GM23338 (cell line): ENCODE measurements at regions not wholly inside any gene's neighbourhood (a gene's known extent, or its start where the extent isn't known, plus 50 kb on each side); places are given as distances from the start of the nearest gene placed in this dataset.

Experiments used
- ATAC-seq: fragments of 200-7000 bp; cut with Tn5 transposase; 3 replicates; pipeline ENCODE4 v1.9.1; 2020
- DNase-seq: peaks from one replicate; pipeline ENCODE4 v3.0.0-alpha.2; 2015; ENCODE audit warnings: low spot score
- H2AFZ ChIP-seq: fragments of 200-600 bp; sonication (generic); 2 replicates; pipeline ENCODE4 v1.8.0; 2016; ENCODE audit warnings: antibody characterized with exemption, mild to moderate bottlenecking, moderate library complexity
- H3F3A ChIP-seq: fragments of 200-600 bp; sonication (generic); replicated peaks from 2 replicates; pipeline ENCODE4 v1.8.0; 2017; ENCODE audit warnings: antibody characterized with exemption, mixed run types, low read depth
- H3K27ac ChIP-seq: fragments of 200-600 bp; sonication (generic); 2 replicates; pipeline ENCODE4 v1.6.1; 2016; ENCODE audit warnings: low read depth
- H3K27me3 ChIP-seq: fragments of 200-600 bp; sonication (generic); 2 replicates; pipeline ENCODE4 v1.8.0; 2016; ENCODE audit warnings: mild to moderate bottlenecking, mixed run types, moderate library complexity; ENCODE audit not compliant: insufficient read depth
- H3K36me3 ChIP-seq: fragments of 200-600 bp; sonication (generic); 2 replicates; pipeline ENCODE4 v1.8.0; 2016; ENCODE audit warnings: mild to moderate bottlenecking; ENCODE audit not compliant: insufficient read depth
- H3K4me1 ChIP-seq: fragments of 200-600 bp; sonication (generic); 2 replicates; pipeline ENCODE4 v1.8.0; 2016; ENCODE audit warnings: mild to moderate bottlenecking, moderate library complexity; ENCODE audit not compliant: insufficient read depth
- H3K4me2 ChIP-seq: fragments of 200-600 bp; sonication (generic); 2 replicates; pipeline ENCODE4 v1.7.1; 2017; ENCODE audit warnings: mixed run types
- H3K4me3 ChIP-seq: fragments of 200-600 bp; sonication (generic); 2 replicates; pipeline ENCODE4 v1.6.1; 2016; ENCODE audit warnings: mixed run types
- H3K79me2 ChIP-seq: fragments of 200-600 bp; sonication (generic); replicated peaks from 2 replicates; pipeline ENCODE4 v1.8.0; 2017; ENCODE audit warnings: mild to moderate bottlenecking; ENCODE audit not compliant: insufficient read depth
- H3K9me2 ChIP-seq: fragments of 200-600 bp; sonication (generic); 2 replicates; pipeline ENCODE4 v1.8.0; 2017; ENCODE audit not compliant: insufficient read depth
- H4K20me1 ChIP-seq: fragments of 200-600 bp; sonication (generic); replicated peaks from 2 replicates; pipeline ENCODE4 v1.8.0; 2017; ENCODE audit warnings: mild to moderate bottlenecking; ENCODE audit not compliant: insufficient read depth
- H3K27ac Mint-ChIP-seq: 2 replicates; pipeline ENCODE4 v1.8.0; 2020; ENCODE audit warnings: inconsistent platforms, mild to moderate bottlenecking, moderate library complexity, mixed read lengths
- H3K27me3 Mint-ChIP-seq: 3 replicates; pipeline ENCODE4 v1.8.0; 2022; ENCODE audit warnings: low read depth, mild to moderate bottlenecking, moderate library complexity, mixed read lengths, inconsistent platforms; ENCODE audit not compliant: insufficient read depth, poor library complexity
- H3K36me3 Mint-ChIP-seq: 3 replicates; pipeline ENCODE4 v1.8.0; 2021; ENCODE audit warnings: low read depth, mild to moderate bottlenecking, inconsistent platforms, moderate library complexity, mixed read lengths
- H3K4me1 Mint-ChIP-seq: 3 replicates; pipeline ENCODE4 v1.8.0; 2020; ENCODE audit warnings: mild to moderate bottlenecking, inconsistent platforms, mixed read lengths
- H3K4me3 Mint-ChIP-seq: 3 replicates; pipeline ENCODE4 v1.8.0; 2021; ENCODE audit warnings: moderate library complexity, mild to moderate bottlenecking, inconsistent platforms, mixed read lengths
- H3K9me3 Mint-ChIP-seq: 3 replicates; pipeline ENCODE4 v1.8.0; 2020; ENCODE audit warnings: moderate library complexity, mild to moderate bottlenecking, inconsistent platforms, mixed read lengths
- ETS1 ChIP-seq: IDR thresholded peaks from 2 replicates; pipeline ENCODE4 v1.6.1; 2016; ENCODE audit warnings: antibody characterized with exemption
- EZH2 ChIP-seq: fragments of 200-600 bp; sonication (generic); IDR thresholded peaks from one replicate; pipeline ENCODE4 v1.8.0; 2017; ENCODE audit warnings: antibody characterized with exemption, mild to moderate bottlenecking, low read depth; ENCODE audit not compliant: unreplicated experiment
- EZH2phosphoT487 ChIP-seq: fragments of 200-600 bp; sonication (generic); IDR thresholded peaks from one replicate; pipeline ENCODE4 v1.8.1; 2018; ENCODE audit warnings: antibody characterized with exemption; ENCODE audit not compliant: unreplicated experiment
- JUNB ChIP-seq: IDR thresholded peaks from one replicate; pipeline ENCODE4 v1.6.1; 2016; ENCODE audit warnings: antibody characterized with exemption; ENCODE audit not compliant: unreplicated experiment
- NANOG ChIP-seq: IDR thresholded peaks from 2 replicates; pipeline ENCODE4 v1.6.1; 2016; ENCODE audit warnings: antibody characterized with exemption, borderline replicate concordance
- POLR2AphosphoS5 ChIP-seq: IDR thresholded peaks from 2 replicates; pipeline ENCODE4 v1.6.1; 2016; ENCODE audit warnings: antibody characterized with exemption, low read depth
- STAT1 ChIP-seq: IDR thresholded peaks from one replicate; pipeline ENCODE4 v1.6.1; 2016; ENCODE audit warnings: antibody characterized with exemption; ENCODE audit not compliant: unreplicated experiment
- ZNF114 ChIP-seq: fragments of 250-450 bp; sonication (Bioruptor Pico); IDR thresholded peaks from 2 replicates; pipeline ENCODE4 v1.5.0; 2020; ENCODE audit warnings: mild to moderate bottlenecking, moderate library complexity
- ZNF331 ChIP-seq: fragments of 250-450 bp; sonication (Bioruptor Pico); IDR thresholded peaks from 2 replicates; pipeline ENCODE4 v1.5.0; 2020; ENCODE audit warnings: low read depth, mild to moderate bottlenecking, moderate library complexity
- TF ChIP-seq, protein P1 (sequence below), 2 experiments: fragments of 200-600 bp in 1 of 2; sonication (generic) in 1 of 2; conservative IDR thresholded peaks; 2 replicates each; pipeline versions ENCODE4 v1.5.1 to v1.6.1; 2016 to 2017; ENCODE audit warnings: antibody characterized with exemption in 2 of 2, low read depth in 2 of 2, mild to moderate bottlenecking in 2 of 2, moderate library complexity in 1 of 2
- TF ChIP-seq, protein P2 (sequence below): fragments of 250-450 bp; sonication (Bioruptor Pico); IDR thresholded peaks from 2 replicates; pipeline ENCODE4 v1.5.0; 2020; ENCODE audit warnings: mild to moderate bottlenecking, moderate library complexity
- TF ChIP-seq, protein P3 (sequence below): IDR thresholded peaks from one replicate; pipeline ENCODE4 v1.6.1; 2018; ENCODE audit warnings: antibody characterized with exemption; ENCODE audit not compliant: unreplicated experiment

DNA sequence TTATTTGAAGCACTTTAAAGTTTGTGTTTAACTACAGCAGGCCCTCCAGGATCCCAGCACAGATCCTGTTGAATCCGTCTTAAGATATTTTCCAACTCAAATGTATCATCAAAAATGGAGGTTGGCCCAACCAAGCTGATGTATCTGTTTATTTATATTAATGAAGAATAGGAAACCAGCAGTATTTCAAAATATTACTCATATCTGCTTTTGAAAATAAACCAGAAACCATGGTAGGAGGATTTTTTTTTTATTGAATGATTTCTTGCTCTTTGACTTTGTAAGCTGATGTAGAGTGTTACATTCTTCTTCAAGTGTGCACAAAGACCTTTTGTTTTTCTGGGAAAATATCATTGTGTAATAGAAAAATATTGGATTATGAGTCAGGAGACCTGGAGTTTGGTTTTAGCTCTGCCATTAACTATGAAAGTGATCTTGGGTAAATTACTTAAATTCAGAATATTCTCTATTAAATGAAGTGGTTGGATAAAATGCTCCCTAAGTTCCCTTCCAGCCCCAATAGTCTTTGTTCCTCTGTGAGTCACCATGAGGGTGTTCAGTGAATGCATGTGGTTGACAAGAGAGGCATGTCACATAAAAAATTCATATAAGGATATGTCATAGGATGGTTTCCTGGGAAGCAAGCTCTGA, 221.3 kb upstream of the GAP43 start:
- DNase-seq (no peak), ATAC-seq (no peak)
- TF ChIP-seq ZNF114 (CRISPR knock-in tag) (no peak), ZNF331 (CRISPR knock-in tag) (no peak), ETS1 (no peak), STAT1 (no peak), NANOG (no peak), POLR2AphosphoS5 (no peak), JUNB (no peak), EZH2 (no peak), EZH2phosphoT487 (no peak)
- TF ChIP-seq, protein P1, sequence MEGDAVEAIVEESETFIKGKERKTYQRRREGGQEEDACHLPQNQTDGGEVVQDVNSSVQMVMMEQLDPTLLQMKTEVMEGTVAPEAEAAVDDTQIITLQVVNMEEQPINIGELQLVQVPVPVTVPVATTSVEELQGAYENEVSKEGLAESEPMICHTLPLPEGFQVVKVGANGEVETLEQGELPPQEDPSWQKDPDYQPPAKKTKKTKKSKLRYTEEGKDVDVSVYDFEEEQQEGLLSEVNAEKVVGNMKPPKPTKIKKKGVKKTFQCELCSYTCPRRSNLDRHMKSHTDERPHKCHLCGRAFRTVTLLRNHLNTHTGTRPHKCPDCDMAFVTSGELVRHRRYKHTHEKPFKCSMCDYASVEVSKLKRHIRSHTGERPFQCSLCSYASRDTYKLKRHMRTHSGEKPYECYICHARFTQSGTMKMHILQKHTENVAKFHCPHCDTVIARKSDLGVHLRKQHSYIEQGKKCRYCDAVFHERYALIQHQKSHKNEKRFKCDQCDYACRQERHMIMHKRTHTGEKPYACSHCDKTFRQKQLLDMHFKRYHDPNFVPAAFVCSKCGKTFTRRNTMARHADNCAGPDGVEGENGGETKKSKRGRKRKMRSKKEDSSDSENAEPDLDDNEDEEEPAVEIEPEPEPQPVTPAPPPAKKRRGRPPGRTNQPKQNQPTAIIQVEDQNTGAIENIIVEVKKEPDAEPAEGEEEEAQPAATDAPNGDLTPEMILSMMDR (conservative IDR thresholded peaks at IDR 0.05; ENCODE audit: low read depth in 2 of 2) = no peak
- TF ChIP-seq, protein P2, sequence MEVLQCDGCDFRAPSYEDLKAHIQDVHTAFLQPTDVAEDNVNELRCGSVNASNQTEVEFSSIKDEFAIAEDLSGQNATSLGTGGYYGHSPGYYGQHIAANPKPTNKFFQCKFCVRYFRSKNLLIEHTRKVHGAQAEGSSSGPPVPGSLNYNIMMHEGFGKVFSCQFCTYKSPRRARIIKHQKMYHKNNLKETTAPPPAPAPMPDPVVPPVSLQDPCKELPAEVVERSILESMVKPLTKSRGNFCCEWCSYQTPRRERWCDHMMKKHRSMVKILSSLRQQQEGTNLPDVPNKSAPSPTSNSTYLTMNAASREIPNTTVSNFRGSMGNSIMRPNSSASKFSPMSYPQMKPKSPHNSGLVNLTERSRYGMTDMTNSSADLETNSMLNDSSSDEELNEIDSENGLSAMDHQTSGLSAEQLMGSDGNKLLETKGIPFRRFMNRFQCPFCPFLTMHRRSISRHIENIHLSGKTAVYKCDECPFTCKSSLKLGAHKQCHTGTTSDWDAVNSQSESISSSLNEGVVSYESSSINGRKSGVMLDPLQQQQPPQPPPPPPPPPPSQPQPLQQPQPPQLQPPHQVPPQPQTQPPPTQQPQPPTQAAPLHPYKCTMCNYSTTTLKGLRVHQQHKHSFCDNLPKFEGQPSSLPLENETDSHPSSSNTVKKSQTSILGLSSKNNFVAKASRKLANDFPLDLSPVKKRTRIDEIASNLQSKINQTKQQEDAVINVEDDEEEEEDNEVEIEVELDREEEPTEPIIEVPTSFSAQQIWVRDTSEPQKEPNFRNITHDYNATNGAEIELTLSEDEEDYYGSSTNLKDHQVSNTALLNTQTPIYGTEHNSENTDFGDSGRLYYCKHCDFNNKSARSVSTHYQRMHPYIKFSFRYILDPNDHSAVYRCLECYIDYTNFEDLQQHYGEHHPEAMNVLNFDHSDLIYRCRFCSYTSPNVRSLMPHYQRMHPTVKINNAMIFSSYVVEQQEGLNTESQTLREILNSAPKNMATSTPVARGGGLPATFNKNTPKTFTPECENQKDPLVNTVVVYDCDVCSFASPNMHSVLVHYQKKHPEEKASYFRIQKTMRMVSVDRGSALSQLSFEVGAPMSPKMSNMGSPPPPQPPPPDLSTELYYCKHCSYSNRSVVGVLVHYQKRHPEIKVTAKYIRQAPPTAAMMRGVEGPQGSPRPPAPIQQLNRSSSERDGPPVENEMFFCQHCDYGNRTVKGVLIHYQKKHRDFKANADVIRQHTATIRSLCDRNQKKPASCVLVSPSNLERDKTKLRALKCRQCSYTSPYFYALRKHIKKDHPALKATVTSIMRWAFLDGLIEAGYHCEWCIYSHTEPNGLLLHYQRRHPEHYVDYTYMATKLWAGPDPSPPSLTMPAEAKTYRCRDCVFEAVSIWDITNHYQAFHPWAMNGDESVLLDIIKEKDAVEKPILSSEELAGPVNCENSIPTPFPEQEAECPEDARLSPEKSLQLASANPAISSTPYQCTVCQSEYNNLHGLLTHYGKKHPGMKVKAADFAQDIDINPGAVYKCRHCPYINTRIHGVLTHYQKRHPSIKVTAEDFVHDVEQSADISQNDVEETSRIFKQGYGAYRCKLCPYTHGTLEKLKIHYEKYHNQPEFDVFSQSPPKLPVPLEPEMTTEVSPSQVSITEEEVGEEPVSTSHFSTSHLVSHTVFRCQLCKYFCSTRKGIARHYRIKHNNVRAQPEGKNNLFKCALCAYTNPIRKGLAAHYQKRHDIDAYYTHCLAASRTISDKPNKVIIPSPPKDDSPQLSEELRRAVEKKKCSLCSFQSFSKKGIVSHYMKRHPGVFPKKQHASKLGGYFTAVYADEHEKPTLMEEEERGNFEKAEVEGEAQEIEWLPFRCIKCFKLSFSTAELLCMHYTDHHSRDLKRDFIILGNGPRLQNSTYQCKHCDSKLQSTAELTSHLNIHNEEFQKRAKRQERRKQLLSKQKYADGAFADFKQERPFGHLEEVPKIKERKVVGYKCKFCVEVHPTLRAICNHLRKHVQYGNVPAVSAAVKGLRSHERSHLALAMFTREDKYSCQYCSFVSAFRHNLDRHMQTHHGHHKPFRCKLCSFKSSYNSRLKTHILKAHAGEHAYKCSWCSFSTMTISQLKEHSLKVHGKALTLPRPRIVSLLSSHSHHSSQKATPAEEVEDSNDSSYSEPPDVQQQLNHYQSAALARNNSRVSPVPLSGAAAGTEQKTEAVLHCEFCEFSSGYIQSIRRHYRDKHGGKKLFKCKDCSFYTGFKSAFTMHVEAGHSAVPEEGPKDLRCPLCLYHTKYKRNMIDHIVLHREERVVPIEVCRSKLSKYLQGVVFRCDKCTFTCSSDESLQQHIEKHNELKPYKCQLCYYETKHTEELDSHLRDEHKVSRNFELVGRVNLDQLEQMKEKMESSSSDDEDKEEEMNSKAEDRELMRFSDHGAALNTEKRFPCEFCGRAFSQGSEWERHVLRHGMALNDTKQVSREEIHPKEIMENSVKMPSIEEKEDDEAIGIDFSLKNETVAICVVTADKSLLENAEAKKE (CRISPR knock-in tag) = no peak
- TF ChIP-seq, protein P3, sequence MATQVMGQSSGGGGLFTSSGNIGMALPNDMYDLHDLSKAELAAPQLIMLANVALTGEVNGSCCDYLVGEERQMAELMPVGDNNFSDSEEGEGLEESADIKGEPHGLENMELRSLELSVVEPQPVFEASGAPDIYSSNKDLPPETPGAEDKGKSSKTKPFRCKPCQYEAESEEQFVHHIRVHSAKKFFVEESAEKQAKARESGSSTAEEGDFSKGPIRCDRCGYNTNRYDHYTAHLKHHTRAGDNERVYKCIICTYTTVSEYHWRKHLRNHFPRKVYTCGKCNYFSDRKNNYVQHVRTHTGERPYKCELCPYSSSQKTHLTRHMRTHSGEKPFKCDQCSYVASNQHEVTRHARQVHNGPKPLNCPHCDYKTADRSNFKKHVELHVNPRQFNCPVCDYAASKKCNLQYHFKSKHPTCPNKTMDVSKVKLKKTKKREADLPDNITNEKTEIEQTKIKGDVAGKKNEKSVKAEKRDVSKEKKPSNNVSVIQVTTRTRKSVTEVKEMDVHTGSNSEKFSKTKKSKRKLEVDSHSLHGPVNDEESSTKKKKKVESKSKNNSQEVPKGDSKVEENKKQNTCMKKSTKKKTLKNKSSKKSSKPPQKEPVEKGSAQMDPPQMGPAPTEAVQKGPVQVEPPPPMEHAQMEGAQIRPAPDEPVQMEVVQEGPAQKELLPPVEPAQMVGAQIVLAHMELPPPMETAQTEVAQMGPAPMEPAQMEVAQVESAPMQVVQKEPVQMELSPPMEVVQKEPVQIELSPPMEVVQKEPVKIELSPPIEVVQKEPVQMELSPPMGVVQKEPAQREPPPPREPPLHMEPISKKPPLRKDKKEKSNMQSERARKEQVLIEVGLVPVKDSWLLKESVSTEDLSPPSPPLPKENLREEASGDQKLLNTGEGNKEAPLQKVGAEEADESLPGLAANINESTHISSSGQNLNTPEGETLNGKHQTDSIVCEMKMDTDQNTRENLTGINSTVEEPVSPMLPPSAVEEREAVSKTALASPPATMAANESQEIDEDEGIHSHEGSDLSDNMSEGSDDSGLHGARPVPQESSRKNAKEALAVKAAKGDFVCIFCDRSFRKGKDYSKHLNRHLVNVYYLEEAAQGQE = no peak
- H3K4me2 ChIP-seq = no peak overlapping the region
- no peaks in the 10 kb centered on the region; the same call in 1 of the 2 replicates for H3K9me2 ChIP-seq
- H3K27me3 Mint-ChIP-seq = no peaks in the 10 kb centered on the region
- H3K4me3 Mint-ChIP-seq = no peak overlapping the region
- no peaks in the 10 kb centered on the region for H3K9me3 Mint-ChIP-seq
- no peaks in the 10 kb centered on the region for H3K79me2 ChIP-seq
- H3K4me3 ChIP-seq = no peak overlapping the region
- H3K27ac Mint-ChIP-seq = no peak overlapping the region
- no peaks in the 10 kb centered on the region for H3K36me3 ChIP-seq
- H3K27me3 ChIP-seq = no peaks in the 10 kb centered on the region
- H3K4me1 ChIP-seq = peaks cover 47% of the 10 kb centered on the region
- no peak overlapping the region for H2AFZ ChIP-seq
- no peaks in the 10 kb centered on the region for H3F3A ChIP-seq
- H4K20me1 ChIP-seq = no peaks in the 10 kb centered on the region
- H3K4me1 Mint-ChIP-seq = peaks cover 44% of the 10 kb centered on the region
- no peak overlapping the region for H3K27ac ChIP-seq
- no peaks in the 10 kb centered on the region for H3K36me3 Mint-ChIP-seq
